ENCODE measurements at regions not wholly inside any gene's neighbourhood (a gene's known extent, or its start where the extent isn't known, plus 50 kb on each side); places are given as distances from the start of the nearest gene placed in this dataset.

DNA sequence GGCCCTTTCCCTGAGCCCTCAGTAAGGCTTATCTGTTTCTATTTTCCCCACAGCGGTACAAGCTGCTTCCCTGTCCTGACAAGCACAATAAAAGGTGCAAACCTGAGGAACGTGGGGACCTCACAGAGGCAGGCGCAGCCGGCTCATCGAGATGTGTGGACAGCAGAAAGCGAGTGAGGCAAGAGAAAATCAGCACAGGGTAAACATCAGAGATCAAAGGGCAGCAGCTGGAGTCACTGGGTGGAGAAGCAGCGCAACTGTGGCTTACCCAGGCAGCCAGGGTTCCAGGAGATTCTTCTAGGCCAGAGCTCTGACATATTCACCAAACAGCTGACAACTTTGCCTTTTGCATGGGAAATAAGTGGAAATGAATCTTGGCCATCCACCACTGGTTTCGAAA is 212.6 kb downstream of the WDR11 start:
- Mint-ChIP-seq H3K4me1 (no peaks in the 10 kb centered on the region), H3K27me3 (ENCODE audit: low read depth) (peaks cover 11% of the 10 kb centered on the region), H3K4me3 (no peak overlapping the region), H3K36me3 (ENCODE audit: low read depth) (no peaks in the 10 kb centered on the region), H3K27ac (peak overlapping the region in 1 of 3 experiments; percentile 7), H3K9me3 (peaks cover 3% of the 10 kb centered on the region)
- TF ChIP-seq, protein P1, sequence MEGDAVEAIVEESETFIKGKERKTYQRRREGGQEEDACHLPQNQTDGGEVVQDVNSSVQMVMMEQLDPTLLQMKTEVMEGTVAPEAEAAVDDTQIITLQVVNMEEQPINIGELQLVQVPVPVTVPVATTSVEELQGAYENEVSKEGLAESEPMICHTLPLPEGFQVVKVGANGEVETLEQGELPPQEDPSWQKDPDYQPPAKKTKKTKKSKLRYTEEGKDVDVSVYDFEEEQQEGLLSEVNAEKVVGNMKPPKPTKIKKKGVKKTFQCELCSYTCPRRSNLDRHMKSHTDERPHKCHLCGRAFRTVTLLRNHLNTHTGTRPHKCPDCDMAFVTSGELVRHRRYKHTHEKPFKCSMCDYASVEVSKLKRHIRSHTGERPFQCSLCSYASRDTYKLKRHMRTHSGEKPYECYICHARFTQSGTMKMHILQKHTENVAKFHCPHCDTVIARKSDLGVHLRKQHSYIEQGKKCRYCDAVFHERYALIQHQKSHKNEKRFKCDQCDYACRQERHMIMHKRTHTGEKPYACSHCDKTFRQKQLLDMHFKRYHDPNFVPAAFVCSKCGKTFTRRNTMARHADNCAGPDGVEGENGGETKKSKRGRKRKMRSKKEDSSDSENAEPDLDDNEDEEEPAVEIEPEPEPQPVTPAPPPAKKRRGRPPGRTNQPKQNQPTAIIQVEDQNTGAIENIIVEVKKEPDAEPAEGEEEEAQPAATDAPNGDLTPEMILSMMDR (IDR thresholded peaks at IDR 0.05; ENCODE audit: unreplicated experiment in 3 of 3) = no peak

DNA sequence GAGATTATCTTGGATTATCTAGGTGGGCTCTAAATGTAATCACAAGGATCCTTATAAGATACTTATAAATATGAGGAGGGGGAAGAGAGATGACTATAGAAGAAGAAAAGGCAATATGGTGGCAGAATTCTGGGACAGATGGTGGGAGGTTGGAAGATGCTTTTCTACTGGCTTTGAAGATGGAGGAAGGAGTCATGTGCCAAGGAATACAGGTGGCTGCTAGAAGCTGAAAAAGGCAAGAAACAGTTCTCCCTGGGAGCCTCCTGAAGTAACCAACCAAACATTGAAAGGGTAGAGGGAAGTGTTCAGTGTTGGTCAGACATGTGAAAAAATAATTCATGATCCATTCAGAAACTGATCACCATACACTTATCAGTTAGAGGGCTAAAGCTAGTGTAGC is 213.3 kb downstream of the WDR11 start:
- H3K4me1 Mint-ChIP-seq = no peaks in the 10 kb centered on the region
- no peak overlapping the region for H3K4me3 Mint-ChIP-seq
- H3K36me3 Mint-ChIP-seq (ENCODE audit: low read depth) = no peaks in the 10 kb centered on the region
- H3K27ac Mint-ChIP-seq = no peak overlapping the region
- TF ChIP-seq, protein P1 (IDR thresholded peaks at IDR 0.05; ENCODE audit: unreplicated experiment in 3 of 3) = no peak
- H3K9me3 Mint-ChIP-seq = peaks cover 3% of the 10 kb centered on the region
- peaks cover 16% of the 10 kb centered on the region for H3K27me3 Mint-ChIP-seq (ENCODE audit: low read depth)

DNA sequence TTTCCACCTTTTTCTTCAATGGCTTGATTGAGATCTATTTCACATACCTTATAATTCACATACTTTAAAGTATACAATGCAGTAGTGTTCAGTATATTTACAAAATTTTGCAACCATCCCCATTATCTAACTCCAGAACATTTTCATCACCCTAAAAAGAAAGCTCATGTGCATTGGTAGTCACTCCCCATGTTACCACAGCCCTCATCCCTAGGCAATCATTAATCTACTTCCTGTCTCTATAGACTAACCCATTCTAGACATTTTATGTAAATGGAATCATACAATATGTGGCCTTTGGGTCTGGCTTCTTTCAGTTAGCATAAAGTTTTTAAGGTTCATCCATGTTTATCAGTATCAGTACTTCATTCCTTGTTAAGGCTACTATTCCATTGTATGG is 214.2 kb downstream of the WDR11 start:
- peaks cover 6% of the 10 kb centered on the region for H3K9me3 Mint-ChIP-seq
- TF ChIP-seq, protein P1 (IDR thresholded peaks at IDR 0.05; ENCODE audit: unreplicated experiment in 3 of 3) = no peak
- H3K27me3 Mint-ChIP-seq (ENCODE audit: low read depth) = peaks cover 20% of the 10 kb centered on the region
- peaks cover 3% of the 10 kb centered on the region for H3K36me3 Mint-ChIP-seq (ENCODE audit: low read depth)
- H3K27ac Mint-ChIP-seq = no peak overlapping the region
- no peak overlapping the region for H3K4me3 Mint-ChIP-seq
- H3K4me1 Mint-ChIP-seq = no peaks in the 10 kb centered on the region

DNA sequence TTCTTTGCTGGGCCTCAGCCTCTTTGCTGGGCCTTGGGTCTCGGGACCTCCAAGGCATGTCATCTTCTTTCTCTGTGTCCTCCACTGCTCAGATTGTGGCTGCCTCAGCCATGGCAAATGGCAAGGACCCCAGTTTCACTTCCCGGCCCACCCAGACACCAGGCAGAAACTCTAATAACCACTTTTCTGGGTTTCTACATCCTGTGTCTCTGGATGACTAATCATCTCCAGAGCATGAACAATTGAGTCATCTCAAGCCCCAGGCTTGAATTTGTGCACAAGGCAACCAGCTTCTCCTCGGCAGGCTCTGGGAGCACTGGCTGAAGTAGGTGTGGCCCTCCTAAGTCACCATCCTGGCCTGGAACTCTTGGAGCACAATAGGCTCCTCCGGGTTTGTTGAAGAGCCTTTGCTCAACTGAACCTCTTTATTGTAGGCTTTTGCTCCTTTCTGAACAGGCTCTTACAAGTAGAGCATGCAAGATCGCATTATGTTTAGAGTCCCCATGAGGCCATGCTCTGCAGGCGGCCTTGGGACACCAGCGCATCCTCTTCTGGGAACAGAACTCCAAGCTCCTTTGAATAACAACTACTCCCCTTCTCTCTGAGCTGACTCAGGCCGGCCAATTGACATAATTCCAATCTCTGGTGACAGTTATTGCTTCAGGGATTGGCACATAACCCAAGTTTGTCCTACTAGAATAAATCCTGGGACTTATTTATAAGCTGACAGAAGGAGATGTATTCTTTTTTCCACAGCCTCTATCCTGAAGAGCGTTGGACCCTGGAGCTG is 218.1 kb downstream of the WDR11 start:
- H3K4me1 Mint-ChIP-seq = peaks cover 16% of the 10 kb centered on the region
- peaks cover 6% of the 10 kb centered on the region for H3K9me3 Mint-ChIP-seq
- TF ChIP-seq, protein P1 (IDR thresholded peaks at IDR 0.05; ENCODE audit: unreplicated experiment in 3 of 3) = no peak
- no peak overlapping the region for H3K27ac Mint-ChIP-seq
- no peak overlapping the region for H3K4me3 Mint-ChIP-seq
- peaks cover 11% of the 10 kb centered on the region for H3K27me3 Mint-ChIP-seq (ENCODE audit: low read depth)
- peaks cover 3% of the 10 kb centered on the region for H3K36me3 Mint-ChIP-seq (ENCODE audit: low read depth)

DNA sequence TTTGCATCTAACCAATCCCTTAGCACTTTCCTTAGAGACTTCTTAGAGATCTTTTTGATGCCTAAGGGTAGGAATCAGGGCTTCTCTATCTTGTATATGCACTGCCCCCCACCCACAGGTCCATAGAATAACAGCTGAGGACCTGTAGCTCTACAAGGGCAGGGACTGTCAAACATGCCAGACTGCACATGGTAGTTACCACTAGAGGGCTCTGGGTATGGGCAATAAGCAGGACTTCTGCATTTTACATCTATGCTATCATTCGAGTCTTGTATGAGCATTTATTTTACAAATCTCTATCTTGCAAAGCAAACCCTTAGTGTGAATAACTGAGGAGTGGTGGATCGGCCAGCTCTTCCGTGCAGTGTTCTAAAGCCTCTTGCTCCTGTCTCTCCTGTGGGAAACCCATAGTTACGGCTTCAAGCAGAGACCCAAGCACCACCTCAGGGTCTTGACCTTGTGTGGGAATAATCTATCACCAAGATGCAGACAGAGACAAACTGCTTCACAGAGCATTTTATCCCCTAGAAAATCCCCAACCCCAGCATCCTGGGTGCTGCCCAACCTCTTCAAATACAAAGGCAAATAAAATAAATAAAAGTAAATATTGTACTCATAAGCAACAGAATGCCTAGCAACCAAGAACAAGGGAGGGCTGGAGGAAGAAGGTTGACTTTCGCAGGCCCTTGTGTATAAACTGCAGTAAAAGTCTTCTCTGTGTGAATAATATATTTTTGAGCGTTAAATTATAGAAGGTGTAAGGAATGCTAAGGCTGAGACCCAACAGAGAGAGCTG is 219.3 kb downstream of the WDR11 start:
- H3K4me1 Mint-ChIP-seq = peaks cover 16% of the 10 kb centered on the region
- peaks cover 6% of the 10 kb centered on the region for H3K9me3 Mint-ChIP-seq
- no peak overlapping the region for H3K4me3 Mint-ChIP-seq
- peak overlapping the region in 1 of 3 experiments; percentile 69 for H3K27ac Mint-ChIP-seq
- peaks cover 12% of the 10 kb centered on the region for H3K27me3 Mint-ChIP-seq (ENCODE audit: low read depth)
- TF ChIP-seq, protein P1 (IDR thresholded peaks at IDR 0.05; ENCODE audit: unreplicated experiment in 3 of 3) = peak; percentile 13 to 41 (median 34)
- peaks cover 3% of the 10 kb centered on the region for H3K36me3 Mint-ChIP-seq (ENCODE audit: low read depth)

All from nephron (organoid).